NCI-H82 treated with DMSO at 0.1 percent for 48 hours (cell line): ENCODE measurements at regions not wholly inside any gene's neighbourhood (a gene's known extent, or its start where the extent isn't known, plus 50 kb on each side); places are given as distances from the start of the nearest gene placed in this dataset.
"Not testable (repeated sequence)": the region's sequence is repeated elsewhere in the genome, so short reads cannot be mapped to it uniquely, and the experiment has no call there.

ENCODE experiments used
- DNase-seq: peaks from one replicate; lab custom pipeline; 2025; ENCODE audit not compliant: unreplicated experiment; lab: John Stamatoyannopoulos, UW

DNA sequence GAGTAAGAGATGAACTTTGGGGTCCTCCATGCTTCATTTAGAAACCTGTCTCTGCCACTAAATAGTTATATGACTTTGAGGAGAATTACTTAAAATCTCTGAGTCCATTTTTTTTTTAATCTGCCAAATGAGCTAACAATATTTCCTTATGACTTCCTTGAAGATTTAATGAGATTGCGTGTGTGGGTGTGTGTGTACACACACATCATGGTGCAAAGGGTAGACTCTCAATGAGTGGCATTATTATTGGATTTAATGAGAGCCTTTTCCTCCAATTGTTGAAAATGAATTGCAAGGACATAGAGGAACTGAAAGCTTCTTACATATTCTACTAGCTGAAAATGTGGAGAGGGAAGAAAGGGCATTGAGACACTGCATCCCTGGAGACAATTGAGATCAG lies 573.5 kb upstream of the LUZP2 start:
- no peak for DNase-seq

DNA sequence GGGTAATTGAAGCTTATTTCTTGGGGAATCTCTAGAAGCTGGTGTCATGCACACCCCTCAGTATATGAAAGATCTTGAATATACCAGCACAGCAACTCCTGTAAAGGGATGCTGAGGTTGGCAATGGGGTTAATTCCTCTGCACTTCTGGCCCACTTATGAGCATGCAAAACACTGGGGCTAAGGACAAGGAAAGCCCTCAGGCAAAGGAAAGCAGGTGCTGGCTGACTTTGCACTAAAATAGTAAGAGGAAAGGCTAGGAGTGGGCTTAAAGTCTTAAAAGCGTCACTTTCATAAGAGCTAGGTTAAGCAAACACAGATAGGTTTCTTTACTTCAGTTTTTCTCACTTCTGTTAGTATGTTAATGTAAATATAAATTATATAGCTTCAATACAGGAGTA lies 572.6 kb upstream of the LUZP2 start:
- no peak for DNase-seq

DNA sequence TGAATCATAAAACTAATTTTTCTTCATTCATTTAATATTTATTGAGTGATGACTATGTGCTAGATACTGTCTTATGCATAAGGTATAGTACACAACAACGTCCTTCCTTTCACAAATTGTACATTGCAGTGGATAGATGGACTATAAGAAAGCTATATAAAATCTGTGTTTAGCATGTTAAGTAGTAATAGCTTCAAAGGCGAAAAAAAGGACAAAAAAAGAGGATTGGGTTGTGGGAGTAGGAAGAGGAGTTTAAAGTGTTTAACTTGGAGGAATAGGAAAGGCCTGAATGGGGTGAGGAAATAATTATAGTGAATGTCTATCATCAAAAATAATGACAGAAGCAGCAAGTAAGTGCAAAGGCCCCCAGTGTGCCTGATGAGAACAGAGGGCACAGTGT lies 565.4 kb upstream of the LUZP2 start:
- DNase-seq = no peak

DNA sequence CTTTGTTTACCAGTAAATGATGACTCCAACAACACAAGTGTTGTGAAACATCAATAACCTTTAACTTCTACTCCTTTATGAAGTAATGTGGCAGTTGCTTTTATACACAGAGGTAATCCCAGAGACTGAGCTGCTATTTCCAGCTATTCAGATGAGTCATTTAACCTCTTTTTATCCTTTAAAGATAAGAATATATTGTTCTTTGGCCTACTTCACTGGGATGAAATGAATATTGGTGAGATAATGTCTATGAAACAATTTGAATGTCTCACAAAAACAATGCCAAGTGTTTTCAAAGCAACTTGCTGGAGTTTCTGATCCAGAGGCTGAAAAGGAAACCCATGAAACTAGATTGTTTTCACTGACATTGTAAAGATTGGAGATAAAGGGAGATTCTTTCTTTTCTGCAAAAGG lies 564.4 kb upstream of the LUZP2 start:
- DNase-seq = no peak

DNA sequence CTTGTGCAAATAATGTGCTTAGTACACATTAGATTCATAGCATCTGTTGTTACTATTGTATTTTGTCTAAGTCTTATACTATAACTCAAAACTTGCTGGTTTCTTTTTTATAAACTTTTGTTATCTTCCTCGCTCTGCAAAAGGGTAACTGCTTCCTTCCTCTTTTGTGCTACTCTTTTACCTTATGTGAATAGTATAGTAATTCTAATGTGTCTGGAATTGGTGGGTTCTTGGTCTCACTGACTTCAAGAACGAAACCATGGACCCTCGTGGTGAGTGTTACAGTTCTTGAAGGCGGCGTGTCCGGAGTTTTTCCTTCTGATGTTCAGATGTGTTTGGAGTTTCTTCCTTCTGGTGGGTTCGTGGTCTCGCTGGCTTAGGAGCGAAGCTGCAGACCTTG lies 563.1 kb upstream of the LUZP2 start:
- no peak for DNase-seq

DNA sequence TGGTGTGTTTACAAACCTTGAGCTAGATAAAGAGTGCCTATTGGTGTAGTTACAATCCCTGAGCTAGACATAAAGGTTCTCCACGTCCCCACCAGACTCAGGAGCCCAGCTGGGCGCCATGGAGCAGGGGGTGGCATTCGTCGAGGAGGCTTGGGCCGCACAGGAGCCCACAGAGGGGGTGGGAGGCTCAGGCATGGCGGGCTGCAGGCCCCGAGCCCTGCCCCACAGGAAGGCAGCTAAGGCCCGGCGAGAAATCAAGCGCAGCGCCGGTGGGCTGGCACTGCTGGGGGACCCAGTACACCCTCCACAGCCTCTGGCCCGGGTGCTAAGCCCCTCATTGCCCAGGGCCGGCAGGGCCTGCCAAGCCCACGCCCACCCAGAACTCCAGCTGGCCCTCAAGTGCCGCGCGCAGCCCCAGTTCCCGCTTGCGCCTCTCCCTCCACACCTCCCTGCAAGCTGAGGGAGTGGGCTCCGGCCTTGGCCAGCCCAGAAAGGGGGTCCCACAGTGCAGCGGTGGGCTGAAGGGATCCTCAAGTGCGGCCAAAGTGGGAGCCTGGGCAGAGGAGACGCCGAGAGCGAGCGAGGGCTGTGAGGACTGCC lies 562.1 kb upstream of the LUZP2 start:
- not testable (repeated sequence) for DNase-seq

DNA sequence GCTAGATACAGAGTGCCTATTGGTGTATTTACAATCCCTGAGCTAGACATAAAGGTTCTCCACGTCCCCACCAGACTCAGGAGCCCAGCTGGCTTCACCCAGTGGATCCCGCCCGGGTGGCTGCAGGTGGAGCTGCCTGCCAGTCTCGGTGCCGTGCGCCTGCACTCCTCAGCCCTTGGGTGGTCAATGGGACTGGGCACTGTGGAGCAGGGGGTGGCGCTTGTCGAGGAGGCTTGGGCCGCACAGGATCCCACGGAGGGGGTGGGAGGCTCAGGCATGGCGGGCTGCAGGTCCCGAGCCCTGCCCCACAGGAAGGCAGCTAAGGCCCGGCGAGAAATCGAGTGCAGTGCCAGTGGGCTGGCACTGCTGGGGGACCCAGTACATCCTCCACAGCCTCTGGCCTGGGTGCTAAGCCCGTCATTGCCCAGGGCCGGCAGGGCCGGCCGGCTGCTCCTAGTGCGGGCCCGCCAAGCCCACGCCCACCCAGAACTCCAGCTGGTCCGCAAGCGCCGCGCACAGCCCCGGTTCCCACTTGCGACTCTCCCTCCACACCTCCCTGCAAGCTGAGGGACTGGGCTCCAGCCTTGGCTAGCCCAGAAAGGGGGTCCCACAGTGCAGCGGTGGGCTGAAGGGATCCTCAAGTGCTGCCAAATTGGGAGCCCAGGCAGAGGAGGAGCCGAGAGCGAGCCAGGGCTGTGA lies 554.6 kb upstream of the LUZP2 start:
- DNase-seq = not testable (repeated sequence)

DNA sequence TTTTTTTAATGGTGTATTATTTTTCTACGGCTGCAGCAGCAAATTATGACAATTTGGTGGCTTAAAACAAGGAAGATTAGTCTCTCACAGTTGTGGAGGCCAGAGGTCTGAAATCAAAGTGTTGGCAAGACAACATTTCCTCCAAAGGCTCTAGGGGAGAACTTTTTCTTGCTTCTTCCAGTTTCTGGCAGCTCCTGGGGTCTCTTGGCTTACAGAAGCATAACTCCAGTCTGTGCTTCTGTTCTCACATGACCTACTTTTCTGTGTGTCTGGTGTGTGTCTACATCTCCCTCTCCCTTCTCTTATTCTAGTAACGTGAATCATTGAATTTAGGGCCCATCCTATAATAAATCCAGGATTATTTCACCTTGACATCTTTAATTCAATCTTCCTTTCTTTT lies 551.9 kb upstream of the LUZP2 start:
- no peak for DNase-seq

DNA sequence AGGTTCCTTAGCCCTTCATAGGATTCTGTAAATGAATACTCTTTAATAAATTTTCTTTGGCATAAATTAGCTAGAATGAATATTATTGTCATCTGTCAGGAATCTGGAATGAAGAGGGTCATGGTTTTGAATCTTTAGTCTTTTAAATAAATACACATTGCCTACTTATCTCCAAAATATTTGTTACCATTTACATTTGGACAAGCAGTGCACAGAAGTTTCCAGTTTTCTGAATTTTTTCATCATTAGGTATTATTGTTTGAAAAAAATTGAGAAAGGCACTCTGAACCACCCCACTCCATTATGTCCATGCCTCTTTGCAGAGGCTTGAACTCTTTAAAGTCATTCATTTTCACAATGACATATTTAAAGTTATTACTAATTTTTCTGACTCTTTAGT lies 549.0 kb upstream of the LUZP2 start:
- no peak for DNase-seq

DNA sequence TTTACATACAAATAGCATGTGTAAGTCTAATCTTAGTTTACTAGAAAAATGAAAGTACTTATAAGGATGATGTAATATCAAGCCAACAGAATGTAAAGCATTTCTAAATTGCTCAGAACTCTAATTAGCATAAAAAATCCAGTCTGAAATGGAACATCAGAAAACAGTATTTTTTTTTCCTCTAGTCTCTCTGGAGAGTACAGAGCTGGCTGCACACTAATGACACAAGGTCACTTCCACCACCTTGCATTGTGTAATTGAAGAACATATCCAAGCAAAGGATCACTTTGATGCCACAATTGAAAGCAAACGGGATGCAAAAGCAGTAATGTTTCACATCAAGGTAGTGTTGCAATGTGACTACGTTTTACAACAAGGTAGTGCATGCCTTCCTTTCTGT lies 548.0 kb upstream of the LUZP2 start:
- DNase-seq = no peak

DNA sequence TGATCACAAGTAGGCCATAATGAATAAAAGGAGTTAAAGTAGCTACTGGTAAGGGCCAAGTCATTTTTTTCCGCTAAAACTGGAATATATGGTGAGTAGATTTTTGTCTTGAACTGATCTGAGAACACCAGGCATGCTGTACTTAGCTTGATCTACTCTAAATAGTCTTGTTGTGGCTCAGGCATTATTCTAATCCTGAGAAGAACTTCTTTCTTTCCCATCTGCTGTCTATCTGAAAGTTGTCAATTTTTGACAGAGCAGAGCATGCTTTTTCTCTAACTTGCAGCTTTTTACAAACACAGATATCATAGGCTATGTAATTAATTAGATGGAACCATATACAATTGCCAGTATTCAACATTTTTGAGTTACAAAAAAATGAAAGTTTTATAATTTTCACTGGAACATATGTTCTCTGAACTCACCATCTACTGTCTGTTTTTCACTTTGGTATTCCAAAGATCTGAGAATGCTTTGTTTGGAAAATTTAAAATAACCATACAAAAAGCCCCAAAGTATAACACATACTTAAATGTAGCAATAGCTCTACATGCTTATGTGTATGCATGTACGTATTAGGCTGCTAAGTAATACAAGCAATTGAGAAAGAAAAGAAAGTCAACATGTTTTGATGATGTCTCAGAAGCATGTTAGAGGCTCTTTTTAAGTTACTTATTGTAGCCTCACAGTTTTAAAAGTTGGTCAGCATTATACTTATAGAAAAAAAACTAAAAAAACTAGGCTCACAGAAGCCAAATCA lies 542.7 kb upstream of the LUZP2 start:
- no peak for DNase-seq

DNA sequence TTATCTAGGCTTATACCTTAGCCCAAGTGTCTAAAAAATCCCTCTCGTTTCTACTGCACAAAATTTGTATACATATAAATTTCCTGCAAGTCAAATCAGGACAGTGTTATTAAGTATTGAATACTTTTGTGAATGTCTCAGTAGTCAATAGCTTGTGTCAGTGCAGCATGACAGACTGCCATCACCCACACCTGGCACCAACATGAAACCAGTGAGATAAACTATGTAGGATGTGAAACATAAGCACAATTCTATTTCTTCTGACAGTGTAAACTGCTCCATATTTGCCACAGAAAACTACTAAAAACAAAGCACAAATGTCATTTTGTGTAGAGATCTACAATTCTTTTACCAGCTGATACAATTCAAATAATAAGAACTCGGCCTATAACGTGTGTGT lies 542.1 kb upstream of the LUZP2 start:
- DNase-seq = no peak

DNA sequence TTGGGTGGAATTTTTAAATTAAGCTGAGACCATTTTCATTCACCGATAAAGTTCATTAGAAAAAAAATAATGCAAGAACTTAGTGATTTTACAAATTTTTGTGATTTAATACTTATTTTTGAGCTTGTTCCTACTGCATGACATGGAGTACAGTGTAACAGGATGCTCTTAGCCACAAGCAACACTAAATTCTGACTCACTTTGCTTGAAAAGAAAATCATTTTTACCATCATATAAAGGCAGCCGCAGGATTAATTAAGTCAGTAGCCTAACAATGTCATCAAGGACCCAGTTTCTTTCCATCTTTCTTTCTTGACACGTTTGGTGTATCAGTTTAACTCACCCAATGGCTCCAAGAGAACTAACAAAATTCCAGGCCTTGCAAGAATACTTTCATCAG lies 540.3 kb upstream of the LUZP2 start:
- DNase-seq = no peak

DNA sequence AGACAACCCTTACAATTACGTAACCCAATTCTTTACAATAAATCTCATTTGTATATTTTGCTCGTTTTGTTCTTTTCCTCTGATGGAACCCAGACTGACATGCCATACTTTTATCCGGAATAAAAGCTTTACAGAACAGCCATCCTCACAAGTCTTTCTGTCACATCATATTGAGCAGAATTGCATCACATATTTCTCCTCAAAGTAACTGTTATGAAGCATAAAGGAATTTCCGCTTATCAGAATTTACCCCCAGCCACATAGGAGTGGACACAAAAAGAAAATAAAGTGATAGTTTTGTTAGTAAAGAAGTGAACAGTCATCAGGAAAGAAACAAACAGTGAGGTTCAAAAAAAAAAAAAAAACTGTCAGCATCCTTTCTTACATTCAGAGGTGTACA lies 539.5 kb upstream of the LUZP2 start:
- DNase-seq = no peak

DNA sequence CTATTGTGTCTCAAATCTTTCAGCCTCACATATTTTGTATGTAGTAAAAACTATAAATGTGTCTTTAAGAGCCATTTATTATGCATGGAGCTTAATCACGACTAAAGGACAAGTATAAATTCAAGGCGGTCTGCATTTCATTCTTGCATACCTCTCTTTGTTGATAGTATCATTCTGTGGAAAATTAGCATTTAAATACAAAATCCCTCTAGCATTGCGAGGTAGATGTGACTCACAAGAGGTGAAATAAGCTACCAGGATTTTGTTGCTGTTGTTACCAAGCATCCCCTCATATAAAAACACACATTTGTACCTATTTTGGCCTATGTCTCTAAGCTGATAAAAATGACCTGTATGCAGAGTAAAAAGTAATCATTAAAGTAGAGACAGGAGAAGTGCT lies 537.4 kb upstream of the LUZP2 start:
- no peak for DNase-seq

DNA sequence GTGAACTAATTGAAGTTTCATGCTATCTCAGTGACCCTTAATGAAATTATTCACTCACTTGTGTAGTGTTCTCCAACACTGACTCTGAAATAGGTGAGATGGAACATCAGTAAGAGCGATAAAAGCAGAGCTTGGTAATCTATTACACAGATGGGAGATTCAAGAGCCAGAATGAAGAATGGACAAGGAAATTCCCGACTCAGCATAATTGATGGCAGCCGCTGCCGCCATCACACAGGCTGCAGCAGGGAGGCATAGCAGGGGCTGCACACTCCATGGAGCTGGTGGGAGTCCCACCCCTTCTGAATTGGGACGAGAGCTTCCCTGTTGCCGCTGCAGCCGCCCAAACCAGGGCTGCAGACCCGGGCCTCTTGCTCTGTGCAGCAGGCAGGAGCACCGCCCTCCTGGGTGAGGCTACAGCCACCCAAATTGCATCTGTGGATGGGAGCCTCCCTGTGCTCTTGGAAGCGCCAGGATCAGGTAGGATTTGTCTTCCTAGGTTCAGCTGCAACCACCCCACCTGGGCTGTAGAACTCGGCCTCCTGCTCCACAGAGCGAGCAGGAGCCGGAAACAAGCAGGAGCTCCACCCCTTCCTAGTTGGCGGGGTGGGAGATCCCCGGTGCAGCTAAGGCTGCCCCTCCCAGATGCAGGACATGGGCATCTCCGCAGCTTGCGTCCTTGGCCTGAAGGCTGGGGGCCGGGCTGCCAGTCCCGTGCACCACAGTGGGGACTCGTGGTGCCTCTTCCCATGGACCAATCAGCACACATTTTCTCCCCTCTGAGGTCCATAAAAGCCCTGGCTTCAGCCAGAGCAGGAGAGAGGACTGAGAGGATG lies 535.1 kb upstream of the LUZP2 start:
- DNase-seq = no peak

DNA sequence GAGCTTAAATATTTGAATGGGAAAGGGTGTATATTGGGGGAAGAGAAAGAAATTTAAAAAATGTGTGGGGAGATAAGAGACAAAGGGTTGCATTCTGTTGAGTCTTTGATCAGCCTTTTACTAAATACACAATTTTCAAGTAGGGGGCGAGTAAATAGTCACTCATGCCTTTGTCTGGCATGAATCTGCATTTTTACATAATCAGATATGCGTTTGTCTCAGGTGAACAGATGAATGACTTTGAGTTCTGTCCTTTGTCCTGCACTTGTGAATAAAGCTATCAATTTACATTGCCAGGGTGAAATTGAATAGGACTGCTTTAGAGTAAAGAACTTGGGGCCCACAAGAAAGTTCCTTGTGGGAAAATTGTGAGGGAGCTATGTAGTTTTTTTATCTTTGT lies 523.6 kb upstream of the LUZP2 start:
- DNase-seq = no peak

DNA sequence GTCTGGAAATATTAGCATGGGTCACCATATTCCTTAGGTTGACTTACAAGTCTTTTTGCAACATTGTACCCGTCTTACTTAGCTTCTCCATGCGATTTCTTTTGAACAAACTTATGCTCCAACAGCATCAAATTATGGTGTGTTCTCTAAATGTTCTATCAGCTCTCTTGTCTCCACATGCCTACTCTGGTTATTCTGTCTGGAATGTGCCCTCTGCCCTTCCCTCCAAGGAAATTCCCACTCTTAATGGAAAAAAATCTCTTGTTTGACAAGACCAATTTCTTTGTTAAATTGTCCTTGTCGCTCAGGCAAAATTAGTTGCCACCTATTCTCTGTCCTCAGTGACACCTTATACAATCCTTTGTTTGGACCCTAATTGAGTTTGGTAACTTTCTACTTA lies 522.8 kb upstream of the LUZP2 start:
- no peak for DNase-seq

DNA sequence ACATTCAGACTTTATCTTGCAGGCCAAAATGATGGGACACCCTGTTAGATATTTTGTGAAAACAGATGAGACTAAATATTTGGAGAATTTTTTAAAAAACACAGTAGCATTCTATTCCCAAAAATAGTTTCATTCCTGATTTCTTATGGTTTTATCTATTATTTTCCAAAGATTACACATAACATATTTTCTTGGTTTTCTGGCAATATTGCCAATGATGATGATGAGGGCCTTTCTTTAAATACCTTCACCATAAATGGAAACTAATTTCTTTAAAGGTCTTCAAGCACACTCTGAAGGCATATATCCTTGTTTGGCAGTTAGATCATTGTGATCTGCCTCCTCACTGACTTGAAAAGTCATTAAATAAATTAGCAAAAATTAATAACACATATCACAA lies 522.3 kb upstream of the LUZP2 start:
- no peak for DNase-seq

DNA sequence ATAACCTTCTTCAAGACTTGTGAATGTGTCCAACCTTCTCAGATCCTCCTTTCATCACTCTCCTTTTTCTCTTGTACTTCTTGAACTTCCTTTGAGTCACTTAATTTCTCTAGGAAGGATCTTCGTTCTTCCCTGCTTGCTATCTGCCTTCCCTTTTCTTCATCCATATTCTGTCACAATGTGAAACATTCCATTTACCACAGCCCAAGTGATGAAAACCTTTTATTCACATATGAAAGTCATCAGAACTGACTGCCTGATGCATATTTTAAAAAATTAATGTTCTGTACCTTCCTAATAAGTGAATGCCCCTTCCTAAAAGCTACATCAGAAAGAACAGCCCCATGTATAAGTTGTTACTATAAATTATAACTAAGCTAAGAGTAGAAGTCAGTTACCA lies 520.4 kb upstream of the LUZP2 start:
- no peak for DNase-seq

DNA sequence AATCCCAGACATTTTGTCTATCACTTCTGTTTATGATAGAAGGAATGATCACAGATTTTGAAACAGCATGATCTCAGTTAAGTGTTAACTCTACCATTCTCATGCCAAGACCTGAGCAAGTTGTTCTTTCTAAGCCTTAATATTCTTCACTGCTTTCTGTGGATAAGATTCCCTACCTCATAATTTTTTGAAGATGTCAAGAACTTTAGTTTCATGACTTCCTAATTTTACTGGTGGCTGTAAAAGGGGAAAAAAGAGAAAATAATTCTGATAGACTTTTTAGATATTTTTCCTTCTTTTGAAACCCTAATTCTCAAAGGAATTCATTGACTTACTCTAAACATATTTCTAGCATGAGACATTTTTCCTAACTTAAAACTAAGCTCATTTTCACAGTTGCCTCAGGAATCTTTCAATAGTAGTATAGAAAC lies 520.0 kb upstream of the LUZP2 start:
- DNase-seq = no peak
